ENCODE measurements at regions not wholly inside any gene's neighbourhood (a gene's known extent, or its start where the extent isn't known, plus 50 kb on each side); places are given as distances from the start of the nearest gene placed in this dataset.

DNA sequence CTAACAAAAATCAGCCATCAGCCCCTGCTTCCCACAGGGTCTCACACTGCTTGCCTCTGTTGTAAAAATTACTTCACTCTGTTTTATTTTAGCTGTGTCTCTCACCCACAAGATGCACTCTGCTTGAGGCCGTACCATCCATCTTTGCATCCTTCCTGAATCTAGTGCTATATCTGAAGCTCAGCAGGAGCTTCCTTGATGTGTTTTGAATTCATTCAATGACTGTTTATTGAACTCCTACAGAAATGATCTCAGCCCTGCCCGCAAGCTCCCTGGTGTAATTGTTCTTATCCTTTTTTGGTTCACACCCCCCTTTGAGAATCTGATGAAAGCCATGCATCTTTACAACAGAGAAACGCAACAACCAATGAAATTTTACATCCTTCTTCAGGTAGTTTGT lies 310.2 kb upstream of the ZC3H12C start:
- DNase-seq (no peak), ATAC-seq (ENCODE audit: poor library complexity) (no peak)
- H3K4me3 ChIP-seq (ENCODE audit: low read length), result no peak overlapping the region
- intact Hi-C loops (cut with DNase I, micrococcal nuclease), result no loop called here
- Mint-ChIP-seq H3K4me1 (ENCODE audit: low read depth) (no peaks in the 10 kb centered on the region), H3K27ac (no peak overlapping the region), H3K36me3 (ENCODE audit: low read depth) (no peaks in the 10 kb centered on the region), H3K27me3 (no peaks in the 10 kb centered on the region), H3K9me3 (no peaks in the 10 kb centered on the region), H3K4me3 (no peak overlapping the region)
- no peaks in the 10 kb centered on the region for H3K9me3 ChIP-seq (ENCODE audit: control insufficient read depth in 1 of 2, insufficient read depth in 1 of 2, low read length in 2 of 2)
- TF ChIP-seq, protein P1, sequence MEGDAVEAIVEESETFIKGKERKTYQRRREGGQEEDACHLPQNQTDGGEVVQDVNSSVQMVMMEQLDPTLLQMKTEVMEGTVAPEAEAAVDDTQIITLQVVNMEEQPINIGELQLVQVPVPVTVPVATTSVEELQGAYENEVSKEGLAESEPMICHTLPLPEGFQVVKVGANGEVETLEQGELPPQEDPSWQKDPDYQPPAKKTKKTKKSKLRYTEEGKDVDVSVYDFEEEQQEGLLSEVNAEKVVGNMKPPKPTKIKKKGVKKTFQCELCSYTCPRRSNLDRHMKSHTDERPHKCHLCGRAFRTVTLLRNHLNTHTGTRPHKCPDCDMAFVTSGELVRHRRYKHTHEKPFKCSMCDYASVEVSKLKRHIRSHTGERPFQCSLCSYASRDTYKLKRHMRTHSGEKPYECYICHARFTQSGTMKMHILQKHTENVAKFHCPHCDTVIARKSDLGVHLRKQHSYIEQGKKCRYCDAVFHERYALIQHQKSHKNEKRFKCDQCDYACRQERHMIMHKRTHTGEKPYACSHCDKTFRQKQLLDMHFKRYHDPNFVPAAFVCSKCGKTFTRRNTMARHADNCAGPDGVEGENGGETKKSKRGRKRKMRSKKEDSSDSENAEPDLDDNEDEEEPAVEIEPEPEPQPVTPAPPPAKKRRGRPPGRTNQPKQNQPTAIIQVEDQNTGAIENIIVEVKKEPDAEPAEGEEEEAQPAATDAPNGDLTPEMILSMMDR (IDR thresholded peaks at IDR 0.05), result no peak
- POLR2A ChIA-PET, result no interaction called here
- H3K4me1 ChIP-seq (ENCODE audit: insufficient read depth, low read length), result no peaks in the 10 kb centered on the region
- H3K36me3 ChIP-seq (ENCODE audit: insufficient read depth, low read length), result no peaks in the 10 kb centered on the region
- H3K27ac ChIP-seq (ENCODE audit: low read depth in 1 of 2, low read length in 2 of 2), result no peak overlapping the region
- CTCF ChIA-PET, result no interaction called here
- no peaks in the 10 kb centered on the region for H3K27me3 ChIP-seq (ENCODE audit: control insufficient read depth in 1 of 2, insufficient read depth in 2 of 2, low read length in 2 of 2)

DNA sequence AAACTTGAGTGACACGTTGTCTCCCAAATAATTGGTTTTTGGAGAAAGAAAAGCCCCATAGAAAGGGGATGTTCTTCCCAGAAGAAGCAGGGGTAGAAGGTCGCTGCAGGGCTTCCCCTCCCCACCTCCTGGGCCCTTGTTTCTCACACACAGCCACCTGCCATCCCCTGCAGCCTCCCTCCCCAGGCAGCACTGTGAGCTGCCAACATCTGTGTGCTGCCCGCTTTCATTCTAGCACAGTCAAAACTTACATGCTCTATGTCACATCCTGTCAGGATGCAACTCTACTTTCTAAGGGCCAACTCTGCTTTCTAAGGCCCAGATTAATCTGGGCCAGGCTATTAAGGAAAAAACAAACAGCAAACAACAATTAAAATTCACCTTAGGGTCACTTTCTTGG lies 309.4 kb upstream of the ZC3H12C start:
- ATAC-seq (ENCODE audit: poor library complexity) (no peak), DNase-seq (no peak)
- Histone ChIP-seq H3K4me1 (ENCODE audit: insufficient read depth, low read length) (no peaks in the 10 kb centered on the region), H3K9me3 (ENCODE audit: control insufficient read depth in 1 of 2, insufficient read depth in 1 of 2, low read length in 2 of 2) (no peaks in the 10 kb centered on the region), H3K27ac (ENCODE audit: low read depth in 1 of 2, low read length in 2 of 2) (no peak overlapping the region), H3K27me3 (ENCODE audit: control insufficient read depth in 1 of 2, insufficient read depth in 2 of 2, low read length in 2 of 2) (no peaks in the 10 kb centered on the region), H3K36me3 (ENCODE audit: insufficient read depth, low read length) (no peaks in the 10 kb centered on the region), H3K4me3 (ENCODE audit: low read length) (no peak overlapping the region)
- TF ChIP-seq, protein P1 (IDR thresholded peaks at IDR 0.05), result no peak
- ChIA-PET POLR2A (no interaction called here), CTCF (no interaction called here)
- no peaks in the 10 kb centered on the region for H3K4me1 Mint-ChIP-seq (ENCODE audit: low read depth)
- intact Hi-C loops (cut with DNase I, micrococcal nuclease), result no loop called here
- H3K36me3 Mint-ChIP-seq (ENCODE audit: low read depth), result no peaks in the 10 kb centered on the region
- no peak overlapping the region for H3K4me3 Mint-ChIP-seq
- H3K27me3 Mint-ChIP-seq, result no peaks in the 10 kb centered on the region
- H3K27ac Mint-ChIP-seq, result no peak overlapping the region
- no peaks in the 10 kb centered on the region for H3K9me3 Mint-ChIP-seq

DNA sequence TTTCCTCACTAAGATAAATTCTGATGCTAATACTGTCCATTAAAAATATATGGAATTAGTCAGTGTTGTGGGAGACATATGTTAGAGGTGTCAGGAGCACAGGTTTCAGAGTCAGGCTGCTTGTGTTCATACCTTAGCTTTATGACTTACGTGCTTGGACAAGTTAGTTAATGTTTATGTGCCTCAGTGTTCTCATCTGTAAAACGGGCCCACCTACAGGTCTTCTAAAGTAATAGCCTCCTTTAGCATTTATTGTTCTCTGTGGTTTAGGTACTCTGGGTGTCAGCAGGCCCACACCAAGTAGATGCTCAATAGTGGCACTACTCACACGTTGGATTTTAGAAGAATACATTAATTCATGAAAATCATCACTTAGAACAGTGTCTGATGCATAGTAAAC lies 308.7 kb upstream of the ZC3H12C start:
- TF ChIP-seq, protein P1 (IDR thresholded peaks at IDR 0.05), result no peak
- Histone ChIP-seq H3K27me3 (ENCODE audit: control insufficient read depth in 1 of 2, insufficient read depth in 2 of 2, low read length in 2 of 2) (no peaks in the 10 kb centered on the region), H3K27ac (ENCODE audit: low read depth in 1 of 2, low read length in 2 of 2) (no peak overlapping the region), H3K9me3 (ENCODE audit: control insufficient read depth in 1 of 2, insufficient read depth in 1 of 2, low read length in 2 of 2) (no peaks in the 10 kb centered on the region), H3K36me3 (ENCODE audit: insufficient read depth, low read length) (no peaks in the 10 kb centered on the region), H3K4me1 (ENCODE audit: insufficient read depth, low read length) (no peaks in the 10 kb centered on the region), H3K4me3 (ENCODE audit: low read length) (no peak overlapping the region)
- ChIA-PET CTCF (no interaction called here), POLR2A (no interaction called here)
- no peaks in the 10 kb centered on the region for H3K9me3 Mint-ChIP-seq
- no peak for DNase-seq
- ATAC-seq (ENCODE audit: poor library complexity), result no peak
- H3K36me3 Mint-ChIP-seq (ENCODE audit: low read depth), result no peaks in the 10 kb centered on the region
- H3K27me3 Mint-ChIP-seq, result no peaks in the 10 kb centered on the region
- H3K4me1 Mint-ChIP-seq (ENCODE audit: low read depth), result no peaks in the 10 kb centered on the region
- H3K27ac Mint-ChIP-seq, result no peak overlapping the region
- intact Hi-C loops (cut with DNase I, micrococcal nuclease), result no loop called here
- H3K4me3 Mint-ChIP-seq, result no peak overlapping the region
